Limb (tissue), 2 donors: ENCODE measurements at regions not wholly inside any gene's neighbourhood (a gene's known extent, or its start where the extent isn't known, plus 50 kb on each side); places are given as distances from the start of the nearest gene placed in this dataset.

Experiments
- DNase-seq, 2 donors: peaks; one replicate each; pipeline ENCODE4 v3.0.0-alpha.2; 2016; ENCODE audit errors: extremely low spot score in 2 of 2

DNA sequence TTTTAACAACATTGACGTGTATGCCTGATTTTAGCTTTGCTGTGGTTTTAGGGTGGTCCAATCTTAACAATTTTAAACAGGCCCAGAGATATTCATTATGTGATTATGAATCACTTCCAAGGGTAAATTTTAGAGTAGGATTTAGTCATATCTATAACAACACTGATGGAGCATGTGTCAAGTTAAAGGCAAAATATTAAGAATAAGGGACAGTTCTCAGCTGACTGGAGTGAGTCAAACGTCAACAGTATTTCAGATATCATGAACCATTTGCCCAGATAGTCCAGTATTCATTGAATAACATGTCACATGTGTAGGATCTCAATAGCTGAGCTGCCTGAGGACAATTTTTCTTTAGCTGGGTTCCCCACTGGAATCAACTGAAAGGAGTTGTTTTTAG is 61.3 kb upstream of the VCX2 start:
- no peak for DNase-seq

DNA sequence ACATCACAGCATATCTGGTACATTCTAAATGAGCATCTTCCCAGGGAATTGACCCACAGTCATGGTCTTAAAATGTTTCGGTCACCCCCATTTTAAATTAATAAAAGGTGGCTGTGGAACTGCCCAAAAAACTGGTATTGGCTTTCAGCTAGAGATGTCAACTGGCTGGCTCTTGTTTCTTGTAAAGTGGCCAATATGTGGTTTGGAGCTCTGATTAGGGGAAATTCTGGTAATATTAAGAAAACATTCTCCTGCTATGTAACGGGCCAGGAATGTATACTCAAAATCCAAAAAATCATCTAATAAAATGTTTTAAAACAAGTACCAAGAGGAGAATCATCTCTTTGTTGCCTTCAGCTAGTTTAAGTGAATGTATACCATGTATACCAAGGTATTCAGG is 62.0 kb upstream of the VCX2 start:
- DNase-seq = no peak

DNA sequence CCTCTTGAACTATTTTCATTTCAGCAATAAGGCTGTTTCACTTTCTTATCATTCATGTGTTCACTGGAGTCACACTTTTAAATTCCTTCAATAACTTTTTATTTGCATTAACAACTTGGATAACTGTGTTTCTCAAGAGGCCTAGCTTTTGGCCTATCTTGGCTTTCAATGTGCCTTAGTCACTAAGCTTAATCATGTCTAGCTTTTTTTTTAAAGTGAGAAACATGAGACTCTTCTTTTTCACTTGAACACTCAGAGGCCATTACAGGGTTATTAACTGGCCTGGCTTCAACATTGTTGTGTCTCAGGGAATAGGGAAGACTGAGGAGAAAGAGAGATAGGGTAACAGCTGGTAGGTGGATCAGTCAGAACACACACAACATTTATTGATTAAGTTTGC is 64.0 kb upstream of the VCX2 start:
- no peak for DNase-seq

DNA sequence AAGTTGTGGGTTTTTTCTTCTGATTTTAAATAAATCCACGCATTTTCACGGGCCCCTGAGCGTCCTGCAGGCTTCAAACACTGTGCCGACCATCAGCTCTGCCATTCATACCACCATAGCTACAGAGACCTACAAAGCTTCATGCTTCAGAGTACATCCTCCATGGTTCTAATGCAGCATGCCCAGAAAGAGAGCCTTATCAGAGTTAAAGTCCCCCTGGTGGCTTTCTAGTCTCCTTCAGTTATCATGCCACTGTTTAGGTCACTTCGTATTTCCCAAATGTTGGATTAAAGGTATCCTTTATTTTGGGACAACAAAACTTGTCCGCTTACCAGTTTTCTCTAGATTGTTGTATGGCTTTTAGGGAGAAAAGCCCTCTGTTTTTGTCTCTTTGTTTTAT is 66.7 kb upstream of the VCX2 start:
- no peak for DNase-seq

DNA sequence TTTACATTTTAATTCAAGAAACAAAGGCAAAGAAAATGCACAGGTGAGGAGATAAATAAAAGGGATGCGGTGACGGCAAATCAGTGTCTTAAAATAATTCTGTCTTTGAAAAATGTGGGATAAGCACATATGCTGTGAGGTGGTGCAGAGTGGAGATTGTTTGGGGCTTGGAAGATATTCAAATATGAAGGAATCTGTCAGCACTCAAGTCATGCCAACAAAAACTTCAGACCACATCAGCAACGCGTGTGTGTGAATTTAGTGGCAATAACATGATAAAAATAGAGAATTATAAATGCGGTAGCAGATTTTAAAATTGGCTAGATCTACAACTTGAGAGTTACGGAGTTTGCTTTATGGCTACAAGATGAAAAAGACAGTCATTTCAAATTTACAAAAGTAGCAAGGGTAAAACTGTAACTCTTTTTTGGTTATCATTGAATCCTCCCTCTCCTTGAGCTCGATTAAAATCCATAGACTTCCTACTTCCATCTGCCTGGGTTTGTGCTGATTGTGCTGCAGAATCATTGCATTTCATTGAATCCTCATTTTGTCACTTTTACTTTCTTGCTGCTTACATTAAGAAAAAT is 71.5 kb upstream of the VCX2 start:
- DNase-seq = no peak

DNA sequence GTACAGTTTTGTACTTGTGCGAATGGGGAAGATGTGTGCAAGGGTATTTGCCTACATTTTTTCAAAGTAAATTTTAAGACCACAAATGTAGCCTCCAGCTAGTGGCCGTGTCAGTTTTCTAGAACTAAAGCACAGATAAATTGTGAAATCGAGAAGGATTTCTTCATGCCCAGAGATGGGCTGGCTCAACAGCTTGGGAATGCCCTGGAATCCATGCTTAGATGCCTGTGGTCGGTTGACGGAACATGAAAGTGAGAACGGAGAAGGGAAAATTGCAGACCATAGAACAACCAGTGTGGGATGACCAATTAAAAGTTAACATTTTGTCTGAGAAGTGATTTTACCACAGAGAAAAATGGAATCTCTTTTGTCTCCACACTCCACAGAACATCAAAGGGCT is 73.2 kb upstream of the VCX2 start:
- DNase-seq = no peak

DNA sequence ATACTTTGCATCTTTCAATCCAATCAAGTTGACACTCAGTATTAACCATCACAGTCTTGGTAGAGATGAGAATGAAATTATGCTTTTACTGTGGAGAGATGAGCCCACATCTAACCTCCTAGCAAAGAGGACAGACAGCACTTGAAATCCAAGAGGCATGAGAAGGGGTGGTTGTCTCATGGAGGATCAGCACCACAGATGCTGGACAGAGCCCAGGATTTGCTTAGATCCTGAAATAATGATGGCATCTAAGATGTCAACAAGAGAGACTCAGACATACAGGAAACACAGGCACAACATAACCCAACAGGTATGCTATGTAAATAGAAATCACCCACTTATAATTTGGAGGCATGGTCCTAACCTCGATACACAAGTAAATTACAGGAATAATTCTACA is 74.3 kb upstream of the VCX2 start:
- DNase-seq = no peak

DNA sequence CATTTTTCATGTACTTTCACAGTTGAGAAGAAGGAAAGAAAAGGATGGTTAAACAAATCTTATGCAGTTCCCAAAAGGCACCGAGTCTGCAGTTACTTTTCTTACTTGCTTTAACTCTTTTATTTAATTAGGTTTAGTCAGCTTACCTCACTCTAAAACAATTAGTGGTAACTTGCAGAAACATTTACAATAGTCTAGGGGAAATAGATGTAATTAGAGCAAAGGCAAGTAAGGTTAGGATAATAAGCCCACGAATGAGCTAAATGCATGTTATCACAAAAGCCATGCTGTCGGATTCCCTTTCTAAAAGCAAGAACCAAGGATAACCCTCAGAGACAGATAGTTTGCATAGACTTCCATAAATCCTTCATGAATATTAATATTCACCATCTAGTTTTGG is 82.0 kb upstream of the VCX2 start:
- DNase-seq = no peak

DNA sequence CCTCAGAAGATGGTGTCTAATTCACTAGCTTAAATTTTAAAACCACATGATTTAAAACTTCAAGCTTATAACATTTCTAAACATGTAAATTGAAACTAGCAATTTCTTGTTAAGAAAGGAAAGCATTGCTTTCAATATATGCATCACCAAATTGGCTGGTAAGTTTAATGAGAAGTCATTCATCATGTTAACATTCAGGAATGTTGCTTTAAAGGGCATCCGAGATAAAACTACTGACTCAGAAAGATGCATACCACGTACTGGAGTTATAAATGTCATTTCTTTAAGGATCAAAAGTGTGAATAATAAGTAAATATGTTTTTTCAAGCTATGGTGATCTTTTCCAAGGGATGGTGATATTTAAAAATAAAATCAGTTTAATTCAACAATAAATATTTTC is 83.3 kb upstream of the VCX2 start:
- no peak for DNase-seq

DNA sequence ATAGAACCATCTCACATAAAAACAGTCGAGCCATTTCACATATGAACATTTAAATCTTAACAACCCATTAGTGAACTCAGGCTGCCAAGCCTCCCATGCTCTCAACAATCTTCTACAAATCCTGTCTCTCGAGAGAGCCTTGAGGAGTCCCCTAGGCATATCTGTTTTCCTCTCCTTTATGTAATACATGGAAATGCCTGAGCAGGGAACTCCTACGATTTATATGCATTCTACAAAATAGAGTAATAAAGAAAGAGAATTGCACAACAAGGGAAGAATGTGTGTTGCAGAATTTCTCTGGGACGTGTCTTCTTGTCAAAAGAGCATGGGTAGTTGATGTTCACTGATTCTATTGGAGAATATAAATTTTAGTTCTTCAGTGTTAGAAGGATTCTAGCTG is 101.8 kb upstream of the VCX2 start:
- DNase-seq = no peak

DNA sequence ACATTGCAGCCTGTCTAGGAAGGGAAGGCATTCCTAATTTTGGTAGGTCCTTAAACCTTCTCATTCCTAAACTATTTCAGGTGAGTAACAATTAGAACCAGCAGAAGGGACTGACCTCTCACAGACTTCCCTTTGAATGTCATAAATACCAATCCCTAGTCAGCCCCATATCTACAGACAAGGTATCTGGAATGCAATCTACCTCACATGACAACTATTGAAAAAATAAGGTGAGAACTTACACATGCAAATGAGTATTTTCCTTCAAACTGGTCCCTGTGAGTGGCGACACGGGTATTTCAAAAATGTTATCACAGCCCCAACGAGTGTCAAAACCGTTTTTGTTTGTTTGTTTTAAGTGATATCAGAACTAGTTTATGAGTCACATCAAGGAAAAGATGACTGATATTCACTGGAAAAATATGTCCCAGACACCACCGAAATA is 102.4 kb upstream of the VCX2 start:
- DNase-seq = no peak

DNA sequence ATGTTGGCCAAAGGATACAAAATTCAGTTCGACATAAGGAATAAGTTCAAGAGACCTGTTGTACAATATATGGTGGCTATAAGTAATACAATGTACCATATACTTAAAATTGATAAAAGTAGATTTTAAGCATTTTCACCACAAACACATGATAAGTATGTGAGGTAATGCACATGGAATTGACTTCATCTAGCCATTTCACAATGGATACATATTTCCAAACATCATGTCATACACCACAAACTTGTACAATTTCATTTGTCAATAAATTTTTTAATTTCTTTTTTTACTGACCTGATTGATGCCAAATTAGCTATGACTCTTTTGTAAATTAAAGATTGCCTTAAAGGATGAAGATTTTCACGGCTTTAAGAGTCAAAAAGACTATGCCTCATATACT is 103.1 kb upstream of the VCX2 start:
- no peak for DNase-seq

DNA sequence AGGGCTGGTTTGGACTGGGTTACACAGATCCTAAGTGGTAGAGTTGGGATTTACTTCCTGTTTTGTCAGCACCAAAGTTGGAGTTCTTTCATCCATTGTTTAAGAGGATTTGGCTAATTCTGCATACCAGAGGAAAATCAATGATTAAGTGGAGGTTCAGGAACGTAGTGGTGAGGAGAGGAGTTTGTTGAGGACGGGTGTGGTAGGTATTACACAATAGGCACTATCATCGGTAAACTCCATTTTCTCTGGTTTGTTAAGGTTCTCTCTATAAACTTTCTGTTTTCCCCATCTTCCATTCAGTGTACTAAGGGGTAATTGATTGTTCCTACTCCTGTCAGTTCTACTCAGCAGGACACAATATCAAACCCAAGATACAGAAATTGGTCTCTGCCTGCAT is 107.5 kb upstream of the VCX2 start:
- DNase-seq = no peak

DNA sequence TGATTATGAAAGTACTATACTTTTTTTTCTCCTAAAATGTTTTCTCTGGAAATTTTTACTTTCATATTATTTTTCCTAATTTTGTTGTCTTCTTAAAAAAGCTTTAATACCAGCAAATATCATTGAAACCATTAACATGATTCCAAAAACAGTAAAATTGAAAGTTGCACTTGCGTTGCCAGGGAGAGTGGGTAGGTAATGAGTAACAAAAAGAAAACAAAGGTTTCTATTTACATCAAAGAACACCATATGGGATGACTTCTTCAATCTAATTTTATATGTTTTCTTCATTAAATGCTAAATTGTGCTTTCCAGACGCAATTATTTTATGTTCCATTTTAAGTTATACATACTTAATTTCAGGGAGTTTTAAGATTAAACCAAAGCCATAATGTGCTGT is 108.3 kb upstream of the VCX2 start:
- DNase-seq = no peak

DNA sequence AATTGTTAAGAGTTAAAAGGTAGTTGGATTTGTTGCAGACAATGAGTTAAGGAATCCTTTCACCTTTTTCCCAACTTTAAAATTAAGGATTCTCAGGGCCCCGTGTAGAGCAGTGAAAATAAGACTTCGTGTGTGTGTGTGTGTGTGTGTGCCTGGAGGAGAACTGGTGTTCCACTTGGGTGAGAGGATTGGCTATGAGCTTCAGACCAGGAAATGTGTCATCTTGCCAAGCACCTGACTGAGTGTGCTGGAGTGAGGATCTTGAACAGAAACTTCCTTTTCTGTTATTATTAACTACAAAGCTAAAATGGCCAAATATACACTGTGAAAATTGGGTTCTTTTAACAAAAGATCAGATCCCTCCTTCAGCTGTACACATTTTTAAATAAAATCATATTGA is 113.1 kb upstream of the VCX2 start:
- no peak for DNase-seq

DNA sequence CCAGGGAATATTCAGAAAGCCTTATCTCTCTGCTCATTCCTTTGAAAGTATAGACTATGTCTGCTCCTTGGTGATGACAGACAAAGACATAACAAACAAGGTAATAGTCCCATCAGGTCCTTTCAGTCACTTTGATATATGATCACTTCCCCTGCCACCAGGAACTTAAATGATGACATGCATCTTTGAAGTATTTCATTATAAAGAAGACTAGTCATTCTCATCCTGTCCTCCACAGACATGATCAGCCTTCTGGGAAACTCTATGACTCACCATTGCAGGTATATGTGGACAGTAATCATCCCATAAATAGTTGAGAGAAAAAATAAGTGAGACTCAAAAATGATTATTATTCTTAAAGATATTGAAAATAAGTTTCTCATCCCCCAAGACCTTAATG is 117.5 kb upstream of the VCX2 start:
- no peak for DNase-seq

DNA sequence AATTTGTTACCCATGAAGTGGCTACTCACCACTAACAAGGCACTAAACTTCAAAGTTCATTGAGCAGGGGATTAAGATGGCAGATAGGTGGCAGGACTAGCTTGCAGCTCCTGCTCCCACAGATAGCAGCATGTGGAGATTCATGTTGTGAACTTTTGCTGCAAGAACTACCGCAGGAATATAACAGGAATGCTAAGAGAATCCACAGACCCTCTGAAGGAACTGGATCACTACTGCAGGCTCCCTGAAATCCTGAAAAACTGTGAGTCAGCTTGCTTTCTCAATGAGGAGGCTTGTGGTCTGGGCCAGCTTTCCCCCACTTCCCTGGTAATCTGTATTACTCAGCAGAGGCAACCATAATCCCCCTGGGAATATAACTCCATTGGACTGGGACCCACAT is 118.5 kb upstream of the VCX2 start:
- DNase-seq = no peak

DNA sequence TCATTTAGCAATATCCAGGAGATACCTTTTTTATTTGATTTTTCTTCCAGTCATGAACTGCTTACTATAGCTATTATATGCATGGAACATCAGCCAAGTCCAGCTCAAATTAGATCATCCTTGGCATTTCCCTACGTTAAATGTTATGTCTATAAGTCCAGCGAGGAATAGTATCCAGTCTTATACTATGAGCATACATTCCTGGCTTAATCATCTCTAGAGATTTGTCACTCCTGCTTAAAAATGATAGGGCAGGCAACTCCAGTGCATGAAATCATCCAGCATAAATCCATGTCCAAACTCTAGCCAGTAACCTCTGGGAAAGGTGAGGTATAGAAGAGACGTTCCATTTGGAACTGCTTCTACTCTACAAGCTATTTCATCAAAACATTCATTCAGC is 126.7 kb upstream of the VCX2 start:
- peak in 1 of 2 donors; percentile 13 for DNase-seq

DNA sequence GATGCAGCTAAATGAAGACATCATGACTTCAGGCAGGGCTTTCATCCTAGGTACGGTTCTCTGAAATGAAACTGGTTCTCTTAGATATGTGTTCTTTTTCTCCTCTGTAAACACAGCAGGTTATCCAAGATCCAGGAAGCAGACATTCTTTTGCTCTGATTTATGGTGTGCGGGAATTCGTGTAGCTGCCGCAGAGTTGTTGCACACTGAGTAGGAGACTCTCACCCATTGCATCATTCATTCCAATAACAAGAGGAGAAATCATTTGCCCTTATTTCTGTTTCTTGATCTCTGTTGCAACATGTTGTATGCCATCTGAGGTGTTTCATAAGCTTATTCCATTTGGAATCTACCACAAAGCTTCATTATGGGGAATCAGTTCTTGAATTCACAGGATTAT is 133.6 kb upstream of the VCX2 start:
- no peak for DNase-seq

DNA sequence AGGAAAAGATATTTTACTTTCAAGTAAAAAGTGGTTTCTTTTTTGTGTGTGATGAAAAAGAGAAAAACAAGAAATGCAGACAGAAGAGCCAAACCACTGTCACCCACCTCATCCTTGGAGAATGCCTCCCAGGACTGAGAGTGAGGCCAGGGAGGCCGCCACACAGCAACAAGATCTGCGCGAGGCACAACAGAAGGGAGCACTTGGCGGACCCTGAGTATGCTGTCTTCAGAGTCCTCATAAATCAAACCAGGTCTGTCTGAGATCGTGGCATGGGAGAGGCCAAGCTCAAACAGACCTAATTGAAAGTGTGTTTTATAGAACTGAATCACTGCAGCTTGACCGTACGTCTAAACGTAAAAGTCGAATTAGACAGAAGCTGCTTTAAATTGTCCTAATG is 134.3 kb upstream of the VCX2 start:
- peak in 1 of 2 donors; percentile 24 for DNase-seq

DNA sequence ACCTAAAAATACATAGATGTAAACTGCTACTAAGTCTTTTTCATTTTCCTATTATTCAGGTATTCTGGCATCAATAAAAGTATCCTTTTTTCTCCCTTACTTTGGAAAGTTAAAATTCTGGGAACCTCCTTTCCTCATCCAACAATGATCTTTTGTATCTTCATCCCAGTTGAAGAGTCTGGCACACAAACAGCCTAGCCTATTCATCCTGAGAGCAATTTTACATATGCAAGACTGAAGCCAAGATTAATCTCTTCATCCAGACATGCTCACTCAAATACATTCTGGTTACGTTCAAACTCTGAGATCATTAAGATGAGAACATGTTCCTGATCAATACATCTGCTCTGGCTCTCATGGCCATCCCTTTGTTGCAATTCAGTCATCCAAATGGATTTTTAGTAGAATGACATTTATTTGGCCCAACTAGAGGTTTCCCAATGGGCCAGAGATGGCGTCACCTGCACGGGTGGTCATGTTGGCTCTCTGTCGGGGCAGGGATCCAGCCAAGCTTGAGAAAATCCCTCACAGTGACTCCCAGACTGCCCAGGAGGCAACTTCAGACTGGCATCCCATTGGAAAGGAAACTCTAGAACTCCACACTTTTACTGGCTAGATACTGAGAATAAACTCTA is 135.3 kb upstream of the VCX2 start:
- DNase-seq = no peak

DNA sequence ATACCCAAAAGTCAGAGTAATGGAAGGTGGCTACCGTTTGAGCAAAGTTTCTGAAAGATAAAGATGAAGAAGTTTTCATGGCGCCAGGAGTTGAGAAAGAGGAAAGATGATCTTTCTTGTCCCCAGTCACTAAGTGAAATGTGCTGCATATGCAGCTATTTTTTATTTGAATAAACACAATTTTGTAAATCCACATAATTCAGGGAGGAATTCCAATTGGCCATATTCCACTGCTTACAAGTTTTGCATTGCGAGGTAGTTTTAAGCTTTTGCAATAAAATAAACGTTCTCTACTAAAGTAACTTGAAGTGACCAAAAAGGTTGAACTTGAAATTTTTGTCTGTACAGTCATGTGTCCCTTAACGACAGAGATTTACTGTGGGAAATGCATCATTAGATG is 139.3 kb upstream of the VCX2 start:
- DNase-seq = no peak

DNA sequence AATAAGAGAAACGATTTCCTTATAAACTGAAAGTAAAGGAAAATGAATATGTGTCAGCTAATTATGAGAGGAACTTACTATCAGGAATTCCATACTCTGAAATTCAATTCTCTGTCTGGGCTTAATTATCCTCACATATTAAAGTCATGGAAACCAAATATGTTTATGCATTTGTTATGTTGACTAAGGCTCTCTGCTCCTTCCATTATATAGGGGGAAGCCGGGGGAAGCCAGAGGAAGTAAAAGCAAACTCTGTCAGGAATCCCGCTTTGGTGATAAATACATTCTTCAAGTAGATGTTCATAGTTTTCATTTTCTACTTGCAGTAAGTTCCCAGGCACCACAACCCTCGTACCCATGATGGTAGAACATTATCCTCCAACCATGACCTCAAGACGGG is 142.8 kb upstream of the VCX2 start:
- DNase-seq = no peak

DNA sequence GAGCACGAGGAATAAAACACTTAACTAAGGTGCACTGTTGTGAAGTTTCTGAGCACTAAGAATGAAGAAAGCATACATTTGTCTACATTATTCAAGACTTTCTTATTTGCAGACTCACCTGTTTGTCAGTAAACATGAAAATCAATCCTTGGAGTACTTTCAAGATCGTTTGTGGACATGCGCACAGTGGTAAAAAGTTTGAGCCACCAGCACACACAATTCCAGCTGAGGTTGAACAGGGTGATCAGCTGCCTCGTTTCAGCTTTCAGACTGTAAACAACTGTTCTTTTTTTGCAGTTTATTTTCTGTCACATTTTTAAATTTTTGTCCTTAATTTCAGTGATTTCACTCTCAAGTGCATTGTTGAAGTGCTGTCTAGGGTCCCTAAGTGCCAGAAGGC is 143.8 kb upstream of the VCX2 start:
- no peak for DNase-seq
